GM12892 (cell line): ENCODE measurements at regions not wholly inside any gene's neighbourhood (a gene's known extent, or its start where the extent isn't known, plus 50 kb on each side); places are given as distances from the start of the nearest gene placed in this dataset.

ENCODE experiments used
- POLR2A ChIP-seq: IDR thresholded peaks from 2 replicates; pipeline ENCODE4 v1.6.1; 2011; ENCODE audit warnings: low read depth, low read length, control low read depth
- POLR2AphosphoS5 ChIP-seq: IDR thresholded peaks from 2 replicates; pipeline ENCODE4 v1.6.1; 2011; ENCODE audit warnings: low read depth, low read length, control low read depth
- TAF1 ChIP-seq: IDR thresholded peaks from 2 replicates; pipeline ENCODE4 v1.6.1; 2011; ENCODE audit warnings: low read depth, mild to moderate bottlenecking, control low read depth, low read length, borderline replicate concordance

DNA sequence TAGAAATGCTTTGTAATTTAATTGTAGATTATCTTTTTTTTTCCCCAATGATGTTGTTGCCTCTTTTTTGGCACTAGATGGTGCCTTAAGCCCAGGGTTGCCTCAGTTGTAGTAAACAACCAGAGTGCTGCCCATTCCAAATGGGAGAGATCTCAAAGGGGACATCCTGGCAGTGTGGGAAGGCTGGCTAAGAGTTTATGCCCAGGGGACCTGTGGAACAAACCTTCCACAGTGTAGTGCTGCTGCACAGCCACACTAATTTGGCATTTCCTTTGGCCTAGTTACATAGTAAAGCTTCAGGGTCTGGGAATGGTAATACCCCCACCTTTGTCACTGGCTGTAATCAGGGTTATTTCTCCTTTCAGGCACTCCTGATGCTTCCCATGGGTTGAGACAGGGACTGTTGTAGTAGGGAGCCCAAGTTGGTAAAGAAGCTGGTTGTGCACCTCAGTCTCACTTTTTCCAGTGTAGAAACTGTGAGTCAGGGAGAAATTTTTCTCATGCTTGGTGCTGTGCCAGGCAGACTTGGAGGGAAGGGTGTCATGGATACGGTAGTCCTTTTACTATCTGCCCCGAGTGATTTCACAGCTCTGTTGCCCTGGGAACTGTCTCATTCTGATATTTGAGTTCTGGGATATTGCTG, 177.8 kb upstream of the ECI2 start:
- TF ChIP-seq POLR2AphosphoS5 (no peak), TAF1 (no peak), POLR2A (no peak)
